Stimulated activated naive B cell treated with anti-CD40 and anti-IgM and Interleukin-4, amounts not matched to agents 10 μg/mL and 1 μg/mL and 100 μg/mL, for 72 hours (primary cell): ENCODE measurements at regions not wholly inside any gene's neighbourhood (a gene's known extent, or its start where the extent isn't known, plus 50 kb on each side); places are given as distances from the start of the nearest gene placed in this dataset.
A peak's percentile ranks its signal among the peaks of the same experiment; 100 is the strongest.

Source experiments
- ATAC-seq, 2 donors: fragments of 150-1000 bp; cut with Tn5 transposase; replicated peaks; 2 replicates each; pipeline ENCODE4 v1.10.0; 2021; ENCODE audit warnings: moderate library complexity in 1 of 2
- DNase-seq: peaks from one replicate; pipeline ENCODE4 v3.0.0; 2021
- H3K27ac Mint-ChIP-seq: one replicate; pipeline ENCODE4 v1.8.0; 2022; ENCODE audit warnings: mild to moderate bottlenecking, mixed read lengths
- H3K27me3 Mint-ChIP-seq, 2 donors: one replicate each; pipeline ENCODE4 v1.8.0; 2022; ENCODE audit warnings: mixed read lengths in 2 of 2
- H3K36me3 Mint-ChIP-seq, 2 donors: one replicate each; pipeline ENCODE4 v1.8.0; 2022; ENCODE audit warnings: mixed read lengths in 2 of 2, mild to moderate bottlenecking in 1 of 2
- H3K4me1 Mint-ChIP-seq, 2 donors: one replicate each; pipeline ENCODE4 v1.8.0; 2022; ENCODE audit warnings: mixed read lengths in 2 of 2, mild to moderate bottlenecking in 1 of 2
- H3K4me3 Mint-ChIP-seq, 2 donors: one replicate each; pipeline ENCODE4 v1.8.0; 2022; ENCODE audit warnings: mild to moderate bottlenecking in 2 of 2, mixed read lengths in 2 of 2, moderate library complexity in 1 of 2
- H3K9me3 Mint-ChIP-seq, 2 donors: one replicate each; pipeline ENCODE4 v1.8.0; 2022; ENCODE audit warnings: mixed read lengths in 2 of 2, mild to moderate bottlenecking in 1 of 2

DNA sequence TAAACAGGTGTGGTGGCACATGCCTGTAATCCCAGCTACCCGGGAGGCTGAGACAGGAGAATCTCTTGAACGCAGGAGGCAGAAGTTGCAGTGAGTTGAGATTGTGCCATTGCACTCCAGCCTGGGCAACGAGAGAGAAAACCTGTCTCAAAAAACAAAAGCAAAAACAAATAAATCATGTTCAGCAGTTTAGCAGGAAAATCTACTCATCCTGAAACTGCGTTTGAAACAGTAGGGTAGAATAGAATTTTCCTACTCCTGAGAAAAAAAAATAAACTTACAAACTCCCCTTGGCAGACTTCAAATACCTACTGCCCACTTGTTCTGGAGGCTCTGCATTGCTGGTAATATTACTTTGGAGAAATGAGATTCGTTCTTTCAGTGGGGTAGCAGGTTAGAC is 367.7 kb downstream of the GADD45G start:
- Mint-ChIP-seq H3K27ac (no peak overlapping the region), H3K4me3 (no peak overlapping the region), H3K27me3 (peaks cover 4 to 8% of the 10 kb centered on the region in 2 donors), H3K9me3 (peaks cover 0 to 3% of the 10 kb centered on the region in 2 donors), H3K4me1 (peaks cover 4 to 11% of the 10 kb centered on the region in 2 donors), H3K36me3 (no peaks in the 10 kb centered on the region)
- ATAC-seq (no peak), DNase-seq (no peak)

DNA sequence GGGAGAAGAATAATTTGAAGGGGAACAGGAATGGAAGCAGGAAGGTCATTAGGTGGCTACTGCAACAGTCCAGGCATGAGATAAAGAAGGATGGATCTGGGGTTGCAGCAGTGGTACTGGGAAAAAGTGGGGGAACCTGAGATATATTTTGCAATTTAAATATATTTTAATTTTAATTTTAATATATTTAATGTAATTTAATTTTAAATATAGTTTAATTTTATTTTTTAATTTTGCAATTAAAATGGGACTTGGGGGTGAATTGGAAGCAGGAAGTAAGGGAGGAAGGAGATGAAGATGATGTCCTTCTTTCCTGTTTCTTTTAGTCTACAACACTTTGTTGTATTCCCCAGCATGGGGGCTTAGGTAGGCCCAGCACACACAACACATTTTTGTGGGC is 369.8 kb downstream of the GADD45G start:
- no peak for DNase-seq
- peaks cover 4 to 6% of the 10 kb centered on the region in 2 donors for H3K27me3 Mint-ChIP-seq
- ATAC-seq: no peak
- no peak overlapping the region for H3K4me3 Mint-ChIP-seq
- no peaks in the 10 kb centered on the region for H3K36me3 Mint-ChIP-seq
- peaks cover 0 to 3% of the 10 kb centered on the region in 2 donors for H3K4me1 Mint-ChIP-seq
- H3K27ac Mint-ChIP-seq: no peak overlapping the region
- peaks cover 0 to 3% of the 10 kb centered on the region in 2 donors for H3K9me3 Mint-ChIP-seq

DNA sequence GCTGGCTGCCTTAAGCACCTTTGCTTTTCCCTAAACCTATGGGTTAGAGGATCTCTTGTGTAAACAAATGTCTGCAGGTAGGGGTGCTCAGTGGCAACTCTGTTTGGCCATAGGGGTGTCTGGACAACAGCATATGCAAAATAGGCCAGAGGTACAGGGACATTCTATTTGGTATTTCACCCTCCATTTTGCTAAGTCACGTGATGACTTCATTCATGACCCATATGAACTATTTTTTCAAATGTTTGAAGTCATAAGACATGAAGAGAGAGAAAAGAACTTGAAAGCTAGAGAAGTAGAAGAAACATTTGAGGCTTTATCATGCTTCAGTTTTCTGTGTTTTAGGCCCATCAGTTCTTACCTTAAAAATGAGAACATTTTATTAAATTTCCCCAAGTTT is 370.2 kb downstream of the GADD45G start:
- DNase-seq: no peak
- H3K9me3 Mint-ChIP-seq: peaks cover 0 to 3% of the 10 kb centered on the region in 2 donors
- no peaks in the 10 kb centered on the region for H3K36me3 Mint-ChIP-seq
- no peak for ATAC-seq
- H3K4me3 Mint-ChIP-seq: no peak overlapping the region
- peaks cover 4 to 7% of the 10 kb centered on the region in 2 donors for H3K27me3 Mint-ChIP-seq
- no peaks in the 10 kb centered on the region for H3K4me1 Mint-ChIP-seq
- H3K27ac Mint-ChIP-seq: no peak overlapping the region

DNA sequence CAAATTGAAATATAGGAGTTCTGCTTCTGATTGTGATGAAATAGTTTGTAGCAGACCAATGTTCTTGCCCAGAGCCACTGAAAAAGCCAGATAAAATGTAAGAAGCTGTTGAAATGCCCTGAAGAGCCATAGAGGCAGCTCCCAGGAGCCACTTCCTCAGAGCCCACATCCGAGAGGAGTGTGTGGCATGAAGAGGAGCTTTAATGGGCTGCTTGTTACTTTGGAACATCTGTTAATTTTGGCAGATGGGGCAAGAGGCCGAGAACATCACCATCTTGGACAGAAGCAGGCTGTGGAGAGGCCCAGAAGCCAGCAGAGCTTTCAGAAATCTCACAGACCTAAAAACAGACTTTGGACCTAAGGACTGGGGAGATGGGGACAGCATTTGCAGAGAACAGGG is 370.8 kb downstream of the GADD45G start:
- Mint-ChIP-seq H3K36me3 (no peaks in the 10 kb centered on the region), H3K4me1 (no peaks in the 10 kb centered on the region), H3K27me3 (peaks cover 4 to 7% of the 10 kb centered on the region in 2 donors), H3K4me3 (no peak overlapping the region), H3K9me3 (peaks cover 0 to 3% of the 10 kb centered on the region in 2 donors), H3K27ac (no peak overlapping the region)
- no peak for ATAC-seq
- DNase-seq: no peak

DNA sequence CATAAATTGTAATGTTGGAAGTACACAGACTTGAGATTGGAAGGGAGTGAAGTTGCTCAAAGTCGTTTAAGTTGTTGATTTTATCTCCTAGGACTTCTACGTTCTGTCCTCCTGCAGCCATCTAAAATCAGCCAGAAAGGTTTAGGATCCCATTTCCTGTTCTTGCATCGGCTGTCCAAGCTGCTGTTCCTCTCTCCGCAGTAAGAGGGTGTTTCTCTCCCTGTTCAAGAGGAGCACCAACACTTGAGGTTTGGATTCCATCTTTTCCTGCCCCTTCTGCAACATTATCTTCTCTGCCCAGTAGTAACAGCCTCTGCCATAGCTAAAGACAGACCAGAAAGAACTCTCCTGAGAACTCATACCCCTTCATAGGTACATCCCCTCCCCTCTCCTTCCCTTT is 373.4 kb downstream of the GADD45G start:
- Mint-ChIP-seq H3K27ac (no peak overlapping the region), H3K4me1 (no peaks in the 10 kb centered on the region), H3K4me3 (no peak overlapping the region), H3K36me3 (no peaks in the 10 kb centered on the region), H3K9me3 (peaks cover 0 to 3% of the 10 kb centered on the region in 2 donors), H3K27me3 (peaks cover 12 to 17% of the 10 kb centered on the region in 2 donors)
- DNase-seq: no peak
- no peak for ATAC-seq

DNA sequence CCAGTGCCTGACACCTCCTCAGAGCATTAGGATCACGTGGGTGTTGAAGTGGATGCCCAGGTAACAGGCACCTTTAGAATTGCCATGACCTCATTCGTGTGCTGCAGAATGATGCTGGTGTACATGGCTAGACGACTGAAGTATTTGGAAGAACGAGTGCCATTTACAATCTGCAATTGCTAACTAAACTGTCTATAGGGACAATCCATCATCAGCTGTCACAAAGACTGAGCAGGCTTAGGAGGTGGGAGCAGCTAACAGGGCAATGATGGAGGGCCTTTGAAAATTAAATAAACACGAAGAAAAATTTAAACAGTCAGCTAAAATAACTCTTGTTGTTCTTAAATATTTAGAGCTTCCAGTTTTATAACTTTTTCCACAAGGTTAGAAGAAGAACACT is 375.8 kb downstream of the GADD45G start:
- Mint-ChIP-seq H3K4me1 (peaks cover 0 to 2% of the 10 kb centered on the region in 2 donors), H3K4me3 (no peak overlapping the region), H3K9me3 (peaks cover 0 to 4% of the 10 kb centered on the region in 2 donors), H3K27ac (no peak overlapping the region), H3K27me3 (peaks cover 12 to 17% of the 10 kb centered on the region in 2 donors), H3K36me3 (no peaks in the 10 kb centered on the region)
- no peak for ATAC-seq
- no peak for DNase-seq

DNA sequence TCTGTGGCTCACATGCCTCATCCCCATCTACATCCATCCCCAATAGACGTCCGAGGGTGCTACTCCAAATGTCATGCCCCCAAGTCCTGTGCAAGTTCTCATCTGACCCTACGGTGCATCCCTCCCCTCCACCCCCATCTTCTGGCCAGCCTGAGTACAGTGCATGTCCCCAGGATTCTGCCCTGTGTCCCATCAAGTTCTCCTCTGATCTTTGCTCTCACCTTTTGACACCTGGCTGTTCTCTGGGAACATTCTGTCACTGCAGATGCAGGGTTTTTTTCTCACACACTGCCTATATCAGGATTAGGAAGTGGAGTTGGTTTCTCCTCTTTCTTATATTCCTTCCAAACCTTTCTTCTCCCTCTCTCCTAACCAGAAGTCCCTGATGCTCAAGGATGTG is 377.2 kb downstream of the GADD45G start:
- Mint-ChIP-seq H3K27ac (no peak overlapping the region), H3K9me3 (peaks cover 0 to 4% of the 10 kb centered on the region in 2 donors), H3K4me3 (no peak overlapping the region), H3K36me3 (no peaks in the 10 kb centered on the region), H3K27me3 (peaks cover 16 to 17% of the 10 kb centered on the region in 2 donors), H3K4me1 (peaks cover 0 to 2% of the 10 kb centered on the region in 2 donors)
- DNase-seq (no peak), ATAC-seq (no peak)

DNA sequence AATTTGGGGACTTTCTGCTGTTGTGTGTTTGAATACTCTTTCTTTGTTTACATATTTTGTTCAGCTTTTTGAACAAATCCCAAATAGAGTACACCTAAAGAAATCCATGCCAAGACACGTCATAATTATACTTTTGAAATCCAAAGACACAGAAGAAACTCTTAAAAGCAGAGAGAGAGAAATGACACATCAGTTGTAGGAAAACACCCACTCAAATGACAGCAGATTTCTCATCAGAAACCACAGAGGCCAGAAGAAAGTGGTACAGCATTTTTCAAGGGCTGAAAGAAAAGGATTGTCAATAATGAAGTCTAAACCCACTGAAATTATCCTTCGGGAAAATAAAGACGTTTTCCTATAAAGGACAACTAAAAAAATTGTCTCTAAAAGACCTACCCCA is 378.6 kb downstream of the GADD45G start:
- peak in 1 of 2 donors; percentile 27 for ATAC-seq
- Mint-ChIP-seq H3K36me3 (no peaks in the 10 kb centered on the region), H3K9me3 (peaks cover 0 to 4% of the 10 kb centered on the region in 2 donors), H3K27me3 (peaks cover 17% of the 10 kb centered on the region in 2 donors), H3K4me3 (no peak overlapping the region), H3K27ac (no peak overlapping the region), H3K4me1 (peaks cover 0 to 2% of the 10 kb centered on the region in 2 donors)
- DNase-seq: no peak

DNA sequence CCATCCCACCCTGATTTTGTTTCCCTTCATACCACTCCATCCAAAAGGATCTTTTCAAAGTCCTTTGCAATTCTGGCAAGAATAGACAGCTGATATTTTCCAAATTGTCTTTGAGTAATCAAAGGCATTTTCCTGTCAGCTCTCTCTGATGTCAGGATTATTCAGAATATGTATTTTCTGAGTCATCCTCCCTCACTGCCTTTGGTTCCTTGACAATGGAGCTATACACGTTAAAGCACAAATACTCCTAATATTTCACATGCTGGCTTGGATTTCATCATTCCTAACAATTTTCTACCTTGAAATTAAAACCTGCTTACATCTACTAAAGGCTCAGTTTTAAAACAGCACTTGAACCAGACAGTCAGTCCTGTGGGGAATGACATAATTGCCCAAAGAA is 379.4 kb downstream of the GADD45G start:
- H3K27ac Mint-ChIP-seq: no peak overlapping the region
- no peaks in the 10 kb centered on the region for H3K36me3 Mint-ChIP-seq
- peaks cover 17% of the 10 kb centered on the region in 2 donors for H3K27me3 Mint-ChIP-seq
- peaks cover 0 to 4% of the 10 kb centered on the region in 2 donors for H3K9me3 Mint-ChIP-seq
- ATAC-seq: no peak
- no peak overlapping the region for H3K4me3 Mint-ChIP-seq
- H3K4me1 Mint-ChIP-seq: peaks cover 2% of the 10 kb centered on the region in 2 donors
- DNase-seq: no peak

DNA sequence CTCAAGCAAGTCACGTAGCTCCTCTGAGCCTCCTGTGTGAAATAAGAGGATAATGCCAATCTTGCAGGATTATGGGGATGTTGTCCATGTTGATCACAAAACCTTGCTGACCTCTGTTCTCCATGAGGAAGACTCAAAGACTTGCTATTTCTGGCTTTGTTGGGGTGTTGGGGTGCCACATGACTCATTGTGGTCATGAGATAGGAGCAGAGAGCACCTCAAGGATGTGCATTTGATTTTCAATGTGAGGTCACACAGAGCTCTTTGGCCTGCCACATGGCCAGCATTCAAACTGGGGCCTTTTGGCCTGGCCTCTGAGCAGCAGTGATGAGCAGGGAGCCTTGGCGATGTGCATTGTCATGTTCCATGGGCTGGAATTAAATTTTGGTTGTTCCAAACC is 380.3 kb downstream of the GADD45G start:
- no peak overlapping the region for H3K4me3 Mint-ChIP-seq
- H3K4me1 Mint-ChIP-seq: peaks cover 4 to 6% of the 10 kb centered on the region in 2 donors
- peaks cover 0 to 4% of the 10 kb centered on the region in 2 donors for H3K9me3 Mint-ChIP-seq
- no peak overlapping the region for H3K27ac Mint-ChIP-seq
- H3K36me3 Mint-ChIP-seq: no peaks in the 10 kb centered on the region
- DNase-seq (no peak), ATAC-seq (no peak)
- H3K27me3 Mint-ChIP-seq: peaks cover 13 to 17% of the 10 kb centered on the region in 2 donors

DNA sequence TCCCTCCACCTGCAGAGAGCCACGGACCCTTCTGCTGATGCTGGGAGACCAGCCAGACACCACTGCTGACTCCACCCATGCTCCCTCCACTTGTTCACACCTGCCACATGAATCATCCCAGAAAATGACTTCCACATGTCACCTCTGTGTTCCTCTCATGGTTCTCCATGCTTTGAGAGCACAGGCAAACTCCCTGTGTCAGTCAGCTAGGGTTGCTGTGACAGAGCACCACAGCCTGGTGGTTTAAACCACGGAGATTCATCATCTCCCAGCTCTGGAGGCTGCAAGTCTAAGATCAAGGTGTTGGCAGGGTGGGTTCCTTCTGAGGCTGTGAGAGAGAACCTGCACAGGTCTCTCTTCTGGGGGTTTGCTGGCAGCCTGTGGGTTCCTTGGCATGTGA is 381.4 kb downstream of the GADD45G start:
- H3K27me3 Mint-ChIP-seq: peaks cover 13 to 17% of the 10 kb centered on the region in 2 donors
- H3K4me1 Mint-ChIP-seq: peaks cover 4 to 6% of the 10 kb centered on the region in 2 donors
- H3K4me3 Mint-ChIP-seq: no peak overlapping the region
- no peaks in the 10 kb centered on the region for H3K36me3 Mint-ChIP-seq
- peaks cover 0 to 4% of the 10 kb centered on the region in 2 donors for H3K9me3 Mint-ChIP-seq
- no peak overlapping the region for H3K27ac Mint-ChIP-seq
- DNase-seq: no peak
- no peak for ATAC-seq

DNA sequence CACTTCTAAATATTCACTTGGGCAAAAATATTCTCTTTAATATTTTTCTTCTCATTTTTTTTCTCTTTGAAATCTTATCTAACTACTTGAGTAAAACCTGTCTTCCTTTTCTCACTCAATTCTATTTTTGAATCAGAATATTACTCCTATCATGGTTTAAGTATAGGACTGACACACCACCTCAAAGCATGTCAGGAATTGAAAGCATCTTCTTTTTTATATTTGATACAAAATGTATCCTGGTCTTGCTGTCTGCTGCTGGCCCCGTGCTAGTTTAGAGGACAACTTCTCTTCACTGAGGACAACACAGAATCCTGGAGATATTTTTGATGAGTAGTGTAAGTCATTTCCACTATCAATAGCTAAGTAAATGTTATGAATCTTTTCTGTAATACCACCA is 383.6 kb downstream of the GADD45G start:
- ATAC-seq: no peak
- H3K9me3 Mint-ChIP-seq: peaks cover 0 to 2% of the 10 kb centered on the region in 2 donors
- H3K27ac Mint-ChIP-seq: no peak overlapping the region

DNA sequence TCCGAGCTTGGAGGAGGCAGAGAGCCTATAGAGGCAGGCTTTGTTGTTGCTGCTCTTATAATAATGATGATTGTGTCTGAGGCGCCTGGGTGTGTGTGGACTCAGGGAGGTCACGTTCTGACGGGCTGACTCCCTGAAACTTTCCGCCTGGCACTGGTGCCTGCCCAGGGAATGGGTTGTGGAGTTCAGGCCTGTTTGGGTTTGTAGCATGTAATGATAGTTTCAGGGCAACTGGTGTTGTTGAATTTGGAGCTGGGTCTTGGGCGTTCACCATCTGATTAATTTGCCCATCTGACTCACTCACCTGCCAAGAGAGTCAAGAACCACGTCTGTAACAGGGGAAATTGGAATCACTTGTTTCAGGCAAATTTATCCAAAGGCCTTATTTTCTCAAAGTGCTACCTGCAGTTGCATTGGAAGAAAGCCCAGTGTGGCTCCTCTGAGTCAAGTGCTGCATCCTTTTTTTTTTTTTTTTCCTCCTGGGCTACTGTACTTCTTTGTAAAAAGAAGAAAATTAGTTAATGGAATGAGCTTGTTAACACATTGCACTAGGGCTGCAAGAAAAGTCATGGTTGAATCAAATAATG is 386.5 kb downstream of the GADD45G start:
- H3K4me3 Mint-ChIP-seq: no peak overlapping the region
- H3K27me3 Mint-ChIP-seq: peaks cover 0 to 5% of the 10 kb centered on the region in 2 donors
- DNase-seq (no peak), ATAC-seq (no peak)
- no peaks in the 10 kb centered on the region for H3K9me3 Mint-ChIP-seq
- H3K36me3 Mint-ChIP-seq: no peaks in the 10 kb centered on the region
- H3K27ac Mint-ChIP-seq: peak overlapping the region; percentile 65
- peaks cover 3 to 6% of the 10 kb centered on the region in 2 donors for H3K4me1 Mint-ChIP-seq

More for the DNA sequence above, 383.6 kb downstream of the GADD45G start:
- Mint-ChIP-seq H3K4me3 (no peak overlapping the region), H3K27me3 (peaks cover 0 to 5% of the 10 kb centered on the region in 2 donors), H3K36me3 (no peaks in the 10 kb centered on the region), H3K4me1 (peaks cover 4 to 6% of the 10 kb centered on the region in 2 donors)
- no peak for DNase-seq

DNA sequence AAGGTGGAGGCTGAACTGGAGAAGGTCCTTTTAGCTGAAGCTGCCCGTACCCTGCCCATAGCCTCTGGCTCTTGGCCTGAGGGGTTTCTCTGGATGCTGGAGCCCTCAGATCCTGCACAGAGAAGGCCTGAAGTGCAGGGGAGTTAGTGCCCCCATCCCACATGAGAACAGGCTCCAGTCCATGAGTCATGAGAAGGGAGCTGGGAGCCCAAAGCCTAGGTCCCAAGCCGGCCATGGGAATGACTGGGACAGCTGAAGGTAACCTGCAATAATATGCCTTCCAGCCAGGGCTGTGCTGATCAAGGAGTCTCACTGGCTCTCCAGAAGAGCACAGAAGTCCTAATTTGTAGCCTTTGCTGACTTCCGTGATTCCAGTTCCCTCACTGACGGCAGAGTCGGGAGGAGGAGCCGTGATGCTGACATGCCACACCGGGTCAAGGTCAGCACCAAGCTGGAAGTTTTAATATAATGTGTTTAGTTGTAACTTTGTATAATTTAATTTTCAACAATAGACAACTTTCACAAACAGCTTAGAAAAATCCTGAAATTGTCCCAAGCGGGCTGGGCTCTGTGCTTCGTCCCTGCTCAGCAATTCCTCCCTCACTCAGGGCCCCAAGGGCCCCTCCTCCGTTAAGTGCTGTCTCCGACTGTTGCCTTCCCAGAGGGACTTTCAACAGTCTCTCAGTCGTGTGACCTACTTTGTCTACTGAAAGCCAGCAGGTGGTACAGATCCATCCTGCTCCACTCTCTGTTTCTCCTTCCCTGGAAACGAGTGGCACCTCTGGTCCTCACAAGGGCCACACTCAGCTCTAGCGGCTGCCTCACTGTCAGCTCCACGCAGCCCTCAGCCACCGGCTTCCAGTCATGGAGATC is 387.8 kb downstream of the GADD45G start:
- Mint-ChIP-seq H3K27me3 (no peaks in the 10 kb centered on the region), H3K4me3 (no peak overlapping the region), H3K4me1 (peaks cover 4 to 6% of the 10 kb centered on the region in 2 donors), H3K9me3 (no peaks in the 10 kb centered on the region), H3K27ac (no peak overlapping the region), H3K36me3 (no peaks in the 10 kb centered on the region)
- ATAC-seq (no peak), DNase-seq (no peak)
